C4-2B (cell line): ENCODE measurements at regions not wholly inside any gene's neighbourhood (a gene's known extent, or its start where the extent isn't known, plus 50 kb on each side); places are given as distances from the start of the nearest gene placed in this dataset.

Source experiments
- CTCF ChIP-seq: fragments of 450-650 bp; conservative IDR thresholded peaks from 2 replicates; pipeline ENCODE4 v1.5.1; 2017; ENCODE audit warnings: mild to moderate bottlenecking
- ZFX ChIP-seq: fragments of 450-650 bp; IDR thresholded peaks from 2 replicates; pipeline ENCODE4 v1.6.1; 2017

GRCh38 chr20:53857723-53858236, 212.6 kb downstream of the BCAS1 start:
- TF ChIP-seq CTCF (no peak), ZFX (no peak)
